ENCODE measurements at regions not wholly inside any gene's neighbourhood (a gene's known extent, or its start where the extent isn't known, plus 50 kb on each side); places are given as distances from the start of the nearest gene placed in this dataset.

DNA sequence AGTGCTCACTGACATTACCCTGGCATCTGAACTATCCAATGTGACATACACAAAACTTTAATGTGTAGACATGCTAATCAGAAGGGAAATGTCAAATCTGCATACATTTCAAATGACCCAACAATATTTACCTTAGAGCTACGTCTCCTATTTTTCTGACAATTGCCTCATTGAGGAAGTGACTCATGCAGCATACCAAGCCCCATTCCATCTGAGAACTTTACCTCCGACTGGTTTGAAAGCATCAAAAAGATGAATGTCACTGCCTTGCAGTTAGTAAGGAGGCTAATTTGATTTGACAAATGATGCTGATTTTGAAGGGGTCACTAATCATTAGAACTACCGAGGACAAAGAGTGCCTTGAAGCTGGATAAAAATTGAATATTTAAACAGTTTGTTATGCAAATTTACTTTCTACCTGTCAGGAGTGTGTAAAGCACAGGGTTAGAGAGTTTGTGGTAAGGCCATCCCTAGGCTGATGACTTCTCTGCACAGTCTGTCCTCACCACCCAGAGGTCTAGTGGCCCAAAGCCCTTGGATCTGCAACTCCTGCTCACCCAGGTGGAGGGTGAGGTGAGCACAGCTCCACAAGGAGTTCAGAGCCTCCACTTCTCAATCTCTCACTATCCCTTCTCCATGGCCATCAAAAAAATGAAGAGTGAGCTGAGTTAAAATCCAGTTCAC, 500.3 kb upstream of the C1orf87 start:
- no peak for DNase-seq

DNA sequence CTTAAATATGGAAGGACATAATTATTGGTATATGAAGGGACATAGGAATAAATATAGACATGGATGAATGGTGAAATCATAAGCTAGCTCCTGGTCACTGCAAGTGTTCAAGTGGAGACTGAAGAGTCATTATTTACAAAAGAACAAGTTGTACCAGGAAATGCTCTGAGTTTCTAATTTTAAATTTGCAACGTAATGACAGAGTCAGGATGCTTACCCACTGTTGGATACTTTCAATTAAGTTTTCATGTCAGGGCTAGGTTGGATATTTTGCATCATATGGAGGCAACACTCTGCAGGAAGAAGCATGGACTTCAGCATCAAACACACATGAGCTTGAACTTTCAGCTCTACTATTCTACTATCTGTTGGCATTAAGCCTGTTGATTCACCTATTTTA, 499.6 kb upstream of the C1orf87 start:
- DNase-seq = no peak

DNA sequence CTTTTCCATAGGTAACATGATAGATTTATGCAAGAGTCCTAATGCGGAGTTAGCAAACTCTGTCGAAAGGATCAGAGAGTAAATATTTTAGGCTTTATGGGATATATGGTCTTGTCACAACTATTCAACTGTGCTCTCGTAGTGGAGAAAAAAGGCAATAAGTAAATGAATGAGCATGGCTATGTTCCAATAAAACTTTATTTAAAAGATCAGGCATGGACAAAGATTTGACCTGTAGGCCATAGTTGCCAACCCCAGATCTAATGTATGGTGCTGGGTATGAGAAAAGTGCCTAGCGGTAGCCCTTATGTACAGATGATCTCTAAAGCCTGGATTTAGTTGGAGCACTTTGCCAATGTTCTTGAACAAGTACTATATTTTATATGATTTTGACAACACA, 498.8 kb upstream of the C1orf87 start:
- DNase-seq = no peak

DNA sequence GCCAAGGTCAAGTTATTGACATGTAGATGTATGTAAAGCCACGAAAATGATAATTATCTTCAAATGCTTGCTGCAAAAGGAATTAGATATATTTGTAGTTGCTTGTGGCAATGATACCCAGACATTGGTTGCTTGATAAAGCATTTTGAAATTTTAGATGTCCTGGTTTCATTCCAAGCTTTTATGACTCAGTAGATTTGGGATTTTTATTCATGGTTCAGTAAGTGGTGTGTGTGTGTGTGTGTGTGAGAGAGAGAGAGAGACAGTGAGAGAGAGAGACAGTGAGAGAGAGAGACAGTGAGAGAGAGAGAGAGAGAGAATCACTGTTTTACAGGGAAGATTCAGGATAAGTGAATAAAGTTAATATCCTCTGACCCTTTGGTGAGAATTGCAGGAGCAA, 498.2 kb upstream of the C1orf87 start:
- no peak for DNase-seq

DNA sequence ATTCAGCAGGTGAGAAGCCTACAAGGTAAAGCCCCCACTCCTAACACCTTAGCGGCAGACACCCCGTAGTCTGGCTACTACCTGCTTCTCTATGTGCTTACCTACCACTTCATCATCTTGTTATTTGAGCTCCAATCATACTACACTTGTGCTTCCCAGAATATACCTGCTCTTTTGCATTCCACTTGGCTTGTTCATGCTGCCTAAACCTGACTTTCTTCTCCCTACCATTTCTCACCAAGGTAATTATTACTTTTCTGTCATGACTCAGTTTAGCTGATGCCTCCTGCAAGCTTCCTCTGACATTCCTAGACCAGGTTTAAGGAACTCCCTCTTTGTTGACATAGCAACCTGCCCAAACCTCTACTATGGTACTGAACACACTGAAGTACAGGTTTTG, 495.6 kb upstream of the C1orf87 start:
- no peak for DNase-seq

DNA sequence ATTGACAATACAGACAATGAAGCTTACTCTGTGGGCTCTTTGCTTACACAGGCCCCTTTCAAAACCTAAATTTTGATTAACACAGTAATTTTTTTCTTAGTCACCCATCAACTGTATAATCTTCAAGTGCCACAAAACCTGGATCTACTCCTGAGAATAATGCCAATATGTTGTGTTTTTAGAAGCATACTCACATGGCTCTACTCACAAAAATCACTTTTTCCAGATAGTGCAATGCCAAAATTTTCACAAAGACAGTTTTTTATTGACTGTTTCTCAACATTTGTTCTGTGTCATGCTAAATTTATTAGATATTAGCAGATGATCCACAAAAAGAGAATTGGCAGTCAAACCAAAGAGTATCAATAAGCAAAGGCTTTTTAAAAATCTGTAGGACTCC, 493.7 kb upstream of the C1orf87 start:
- no peak for DNase-seq

DNA sequence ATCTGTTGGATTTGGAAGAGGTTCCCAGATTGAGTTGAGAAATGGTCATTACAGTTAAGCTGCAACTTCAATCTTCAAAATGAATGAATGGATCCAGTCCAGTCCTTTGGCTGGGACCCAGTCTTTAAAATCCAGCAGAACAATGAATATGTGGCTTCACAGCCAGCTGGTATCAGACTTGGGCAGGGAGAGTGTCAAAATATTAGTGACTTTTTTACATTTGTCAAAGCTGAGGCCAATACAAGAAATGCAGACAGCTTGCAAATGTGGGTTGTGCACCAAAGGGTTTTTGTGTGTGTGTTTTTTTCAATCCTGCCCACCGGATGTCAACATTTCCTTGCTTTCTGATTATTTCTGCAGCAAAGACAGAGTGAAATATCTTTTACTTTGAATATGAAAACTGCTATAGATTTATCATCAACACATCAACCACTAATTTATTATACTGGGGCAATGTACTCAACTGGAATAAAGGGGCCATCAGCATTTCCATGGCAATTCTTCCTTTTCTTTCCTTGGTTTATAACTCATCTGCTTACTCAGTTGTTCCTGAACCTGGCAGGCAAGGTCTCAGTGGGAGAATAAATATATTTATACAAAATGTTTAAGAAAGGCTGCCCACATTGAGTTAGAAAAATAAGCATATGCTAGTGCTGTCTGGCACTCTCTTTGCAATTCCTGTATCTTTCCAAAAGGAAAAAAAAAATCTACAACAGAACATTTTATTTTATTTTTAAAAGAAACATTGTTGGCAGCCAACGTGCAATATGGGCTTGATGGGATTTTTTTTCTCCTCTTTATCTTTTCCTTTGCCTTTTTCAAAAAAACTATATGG, 491.6 kb upstream of the C1orf87 start:
- DNase-seq = peak; percentile 67

DNA sequence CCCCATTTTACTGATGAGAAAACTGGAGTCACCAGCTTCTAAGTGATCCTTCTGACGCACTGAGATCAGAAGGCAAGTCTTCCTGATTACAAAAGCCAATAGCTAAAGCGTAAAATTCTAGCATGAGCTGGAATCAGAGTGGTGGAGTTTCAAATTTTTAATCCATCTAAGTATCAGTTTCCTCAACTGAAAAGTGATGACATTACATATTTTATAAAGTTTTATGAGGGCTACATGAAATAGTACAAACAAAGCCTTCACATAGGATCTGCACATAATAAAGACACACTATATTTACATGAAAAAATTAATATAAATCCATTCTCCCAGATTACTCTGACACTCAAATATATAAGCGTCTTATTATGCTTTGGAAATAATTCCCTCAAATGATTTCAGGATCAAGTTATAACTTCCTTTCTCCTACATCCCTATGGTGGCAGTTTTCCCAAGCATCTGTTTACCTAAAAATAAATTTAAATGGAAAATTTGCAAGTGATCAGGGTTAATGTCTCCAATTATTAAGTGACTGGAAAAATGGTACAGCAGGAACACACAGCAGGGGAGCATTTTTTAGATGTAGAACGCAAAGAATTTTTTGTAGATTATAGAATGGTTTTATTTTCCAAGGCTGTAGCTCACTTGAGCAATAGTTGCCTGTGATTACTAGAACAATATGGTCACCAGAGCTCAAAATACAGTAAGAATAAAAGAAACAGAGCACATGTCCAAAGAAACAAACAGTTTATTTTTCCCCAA, 490.4 kb upstream of the C1orf87 start:
- no peak for DNase-seq

DNA sequence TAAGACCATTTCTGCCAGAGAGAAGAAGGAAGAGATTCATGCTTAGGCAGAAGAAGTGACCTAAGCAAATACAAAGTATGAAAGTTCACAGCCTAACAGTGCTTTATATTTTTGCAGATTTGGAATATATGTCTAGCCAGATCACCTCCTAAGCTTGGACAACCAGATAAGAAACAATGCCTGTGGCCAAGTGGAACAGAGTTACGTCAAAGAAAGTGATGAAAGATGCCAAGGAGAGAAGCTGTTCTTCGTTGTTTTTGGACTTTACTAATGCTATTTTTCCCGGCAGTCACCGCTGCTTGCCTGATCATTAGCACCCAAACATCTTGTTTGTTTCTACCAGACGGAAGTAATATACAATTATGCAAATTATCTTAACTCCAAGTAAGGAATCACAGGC, 489.2 kb upstream of the C1orf87 start:
- no peak for DNase-seq

DNA sequence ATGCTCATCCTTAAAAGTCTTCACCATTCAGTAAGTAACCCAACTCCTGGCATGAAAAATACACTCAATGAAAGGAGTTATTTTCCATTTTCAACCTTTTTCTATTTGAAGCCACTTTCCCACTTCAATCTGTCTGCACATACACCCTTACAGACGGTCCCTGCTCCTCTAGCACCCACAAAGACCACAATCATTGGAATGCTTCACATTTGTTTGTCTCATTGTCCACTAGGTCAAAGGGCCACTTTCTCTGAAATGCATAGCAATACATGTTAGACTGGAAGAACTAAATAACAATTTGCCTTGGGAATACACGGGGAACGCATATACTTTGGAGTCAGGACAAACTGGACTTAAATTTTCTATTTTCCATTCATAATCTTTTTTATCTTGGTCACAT, 487.1 kb upstream of the C1orf87 start:
- no peak for DNase-seq

DNA sequence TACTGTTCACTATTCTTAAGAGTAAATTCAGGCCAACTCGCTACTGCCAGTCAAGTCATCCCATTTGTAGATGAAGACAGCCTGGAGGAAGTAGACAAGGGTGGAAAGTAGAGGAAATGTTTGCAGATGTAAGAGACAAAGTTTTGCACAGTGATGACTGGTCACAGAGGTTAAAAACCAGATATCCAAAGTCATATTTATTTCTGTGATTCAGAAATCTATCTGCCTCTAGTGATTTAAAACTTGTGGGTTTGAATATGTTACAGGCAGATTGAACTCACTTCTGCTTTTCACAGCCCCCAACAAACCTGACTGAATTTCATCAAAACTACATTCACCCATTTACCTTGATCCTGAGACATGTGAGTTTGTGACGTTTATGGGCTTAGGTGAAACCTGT, 484.7 kb upstream of the C1orf87 start:
- DNase-seq = no peak

DNA sequence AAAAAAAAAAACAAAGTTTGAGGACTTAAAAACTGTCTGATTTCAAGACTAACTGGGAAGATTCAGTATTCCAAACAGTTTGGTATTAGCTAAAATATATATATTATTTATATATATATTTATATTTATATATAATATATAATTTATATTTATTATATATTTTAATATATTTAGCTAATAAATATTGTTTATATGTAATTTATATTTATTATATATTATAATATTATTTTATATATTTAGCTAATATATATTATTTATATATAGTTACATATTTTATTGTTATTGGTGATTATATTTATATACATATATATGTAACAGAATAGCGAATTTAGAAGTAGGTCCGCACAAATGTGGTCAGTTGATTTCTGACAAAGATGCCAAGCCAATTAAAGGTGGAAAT, 480.2 kb upstream of the C1orf87 start:
- DNase-seq = no peak

DNA sequence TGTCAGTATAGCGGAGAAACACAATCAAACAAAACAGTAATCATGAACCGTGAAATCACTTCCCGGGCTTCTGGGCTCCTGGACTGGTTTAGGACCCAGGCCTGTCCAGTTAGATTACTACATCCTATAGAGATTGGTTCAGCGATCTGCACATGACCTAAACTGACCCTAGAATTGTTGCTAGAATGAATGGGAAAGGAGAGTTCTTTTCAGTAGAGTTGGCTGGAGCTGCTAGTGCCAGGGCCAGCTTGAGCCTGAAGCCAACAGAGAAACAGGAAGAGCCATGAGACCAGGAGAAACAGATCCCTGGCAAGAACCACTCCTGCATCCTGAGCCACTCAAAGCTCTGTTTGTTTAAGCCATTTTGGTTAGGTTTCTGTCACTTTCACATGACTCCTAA, 474.3 kb upstream of the C1orf87 start:
- DNase-seq = no peak

DNA sequence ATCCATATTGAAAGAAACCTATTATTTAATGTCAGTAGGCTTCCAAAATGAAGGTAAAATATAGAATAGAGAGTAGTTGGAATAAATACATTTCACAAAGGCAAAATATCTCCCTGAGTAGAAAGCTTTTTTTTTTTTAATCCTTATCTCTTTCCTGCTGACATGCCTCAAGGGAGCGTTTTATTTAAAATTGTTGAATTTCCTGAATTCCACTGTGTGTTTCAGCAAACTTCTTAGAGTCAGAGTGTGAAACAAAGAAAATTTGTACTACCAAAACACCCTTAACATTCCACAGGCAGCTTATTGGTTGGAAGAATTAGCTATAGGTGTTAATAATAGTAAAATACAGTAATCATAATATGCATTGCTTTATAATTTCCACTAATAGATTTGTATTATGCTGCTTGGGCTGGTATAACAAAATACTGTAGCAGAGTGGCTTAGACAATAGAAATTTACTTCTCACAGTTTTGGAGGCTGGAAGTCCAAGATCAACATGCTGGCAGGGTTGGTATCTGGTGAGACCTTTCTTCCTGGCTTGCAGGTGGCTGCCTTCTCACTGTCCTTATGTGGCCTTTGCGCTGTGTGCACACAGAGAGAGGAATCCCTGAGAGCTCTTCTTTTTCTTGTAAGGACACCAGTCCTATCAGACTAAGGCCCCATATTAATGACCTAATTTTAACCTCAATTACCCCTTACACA, 468.4 kb upstream of the C1orf87 start:
- DNase-seq = no peak

DNA sequence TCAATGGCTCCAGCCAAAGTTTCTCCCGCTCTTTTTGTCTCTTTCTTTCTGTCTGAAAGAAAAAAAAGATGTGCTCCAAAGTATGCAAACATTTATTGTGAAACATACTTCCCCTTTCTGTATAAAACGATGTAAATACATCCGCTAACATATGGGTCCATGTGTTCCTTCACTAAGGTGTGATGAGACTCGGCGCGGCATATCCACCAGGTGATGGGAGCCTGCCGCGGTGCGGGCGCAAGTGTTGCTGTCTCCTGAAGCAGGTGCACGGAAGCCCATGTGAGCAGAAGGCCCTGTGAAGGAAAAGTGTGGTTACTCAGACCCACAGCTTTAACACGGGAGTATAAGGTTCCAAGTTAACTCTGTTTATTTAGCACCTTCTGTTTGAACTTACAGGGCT, 466.6 kb upstream of the C1orf87 start:
- DNase-seq = no peak

DNA sequence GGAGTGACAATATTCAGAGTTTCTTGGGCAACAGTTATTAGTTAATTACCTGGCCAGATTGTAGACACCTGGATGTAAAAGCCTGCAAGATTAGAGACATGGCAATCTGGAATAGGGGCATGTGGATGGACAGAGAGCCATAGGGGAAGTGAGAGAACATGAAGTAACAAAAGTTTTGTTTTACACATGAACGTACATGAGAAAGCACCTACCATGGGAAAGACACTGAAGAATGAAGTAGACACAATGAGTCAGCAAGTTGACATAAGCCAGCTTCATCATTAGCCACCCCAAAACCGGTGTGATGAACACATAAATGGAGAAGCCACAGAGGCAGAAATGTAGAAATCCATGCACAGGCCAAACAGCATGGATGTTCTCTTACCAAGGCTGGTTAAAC, 462.1 kb upstream of the C1orf87 start:
- DNase-seq = no peak

DNA sequence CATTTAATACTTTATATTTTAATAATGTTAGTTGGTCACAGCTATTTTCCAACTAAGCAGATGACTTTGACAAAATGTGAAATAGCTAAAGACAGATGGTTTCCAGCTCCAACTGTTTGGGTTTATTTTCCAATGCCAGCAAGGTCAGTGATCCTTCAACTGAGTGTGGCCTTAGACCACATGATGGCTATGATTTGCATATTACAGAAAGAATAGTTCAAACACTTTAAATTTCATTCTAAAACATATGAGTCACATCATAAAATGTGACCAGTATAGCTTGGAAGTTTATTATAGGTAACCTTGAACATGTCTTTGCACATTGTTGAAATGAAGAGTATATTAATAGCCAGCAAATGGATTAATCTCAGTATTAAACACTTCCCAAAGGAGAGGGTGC, 454.0 kb upstream of the C1orf87 start:
- no peak for DNase-seq

DNA sequence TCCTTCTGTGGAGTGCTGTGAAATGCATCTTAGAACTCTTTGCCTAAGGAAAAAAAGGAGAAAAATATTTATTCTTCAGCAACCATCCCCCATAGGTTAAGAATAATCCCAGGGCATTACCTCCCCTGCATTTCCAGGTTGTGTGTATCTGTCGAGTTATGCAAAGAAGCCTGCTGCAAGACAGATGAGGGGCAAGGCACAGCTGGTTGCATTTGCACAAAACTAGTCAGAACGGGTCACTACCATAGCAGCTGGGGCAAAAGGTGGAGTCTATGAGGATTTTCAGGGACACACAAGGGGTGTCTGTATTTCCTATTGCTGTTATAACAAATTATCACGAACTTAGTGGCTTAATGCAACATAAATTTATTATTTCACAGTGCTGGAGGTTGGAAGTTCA, 443.4 kb upstream of the C1orf87 start:
- DNase-seq = no peak

DNA sequence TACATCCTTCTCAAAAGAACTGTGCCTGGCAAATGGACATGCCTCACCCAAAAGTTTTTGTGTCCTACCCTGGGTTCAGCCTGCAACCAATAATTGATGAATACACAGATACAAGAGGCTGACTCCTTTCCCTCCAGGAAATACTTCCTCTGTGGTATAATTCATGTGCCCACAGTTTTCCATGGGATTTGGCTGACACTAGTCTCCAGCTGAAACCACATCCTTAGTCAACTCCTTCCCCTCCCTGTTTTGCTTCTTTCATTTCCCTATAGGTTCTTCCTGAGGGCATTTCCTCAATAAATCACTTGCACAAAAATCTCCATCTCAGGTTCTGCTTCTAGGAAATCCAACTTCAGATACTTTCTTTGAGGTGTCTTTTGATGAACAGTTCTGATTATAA, 436.6 kb upstream of the C1orf87 start:
- no peak for DNase-seq

DNA sequence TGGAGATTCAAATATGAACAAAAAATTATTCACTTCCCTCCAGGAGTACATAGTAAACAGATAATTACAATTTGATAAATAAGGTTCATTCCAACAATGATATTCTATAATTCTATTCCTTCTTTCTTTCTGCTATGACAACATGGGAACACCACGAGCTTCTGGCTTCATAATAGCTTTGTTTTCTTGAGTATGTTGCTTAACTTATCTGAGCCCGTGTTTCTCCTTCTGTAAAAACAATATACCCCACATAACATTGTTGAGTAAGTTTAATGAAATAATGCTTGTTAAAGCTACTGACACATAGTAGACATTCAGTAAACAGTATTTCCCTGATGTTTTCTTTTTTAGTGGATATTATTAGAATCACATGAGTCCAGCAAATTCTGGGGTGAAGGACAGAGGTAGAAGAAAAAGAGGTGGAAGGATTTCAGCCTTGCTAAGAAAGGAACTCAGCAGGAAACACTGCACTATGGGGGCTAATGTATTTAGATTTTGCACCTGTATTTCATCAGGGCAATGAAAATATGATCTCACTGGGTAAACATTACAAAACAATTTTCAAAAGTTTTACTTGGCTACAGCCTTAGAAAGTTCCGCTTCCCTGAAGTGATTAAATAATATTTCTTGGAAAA, 430.8 kb upstream of the C1orf87 start:
- no peak for DNase-seq

DNA sequence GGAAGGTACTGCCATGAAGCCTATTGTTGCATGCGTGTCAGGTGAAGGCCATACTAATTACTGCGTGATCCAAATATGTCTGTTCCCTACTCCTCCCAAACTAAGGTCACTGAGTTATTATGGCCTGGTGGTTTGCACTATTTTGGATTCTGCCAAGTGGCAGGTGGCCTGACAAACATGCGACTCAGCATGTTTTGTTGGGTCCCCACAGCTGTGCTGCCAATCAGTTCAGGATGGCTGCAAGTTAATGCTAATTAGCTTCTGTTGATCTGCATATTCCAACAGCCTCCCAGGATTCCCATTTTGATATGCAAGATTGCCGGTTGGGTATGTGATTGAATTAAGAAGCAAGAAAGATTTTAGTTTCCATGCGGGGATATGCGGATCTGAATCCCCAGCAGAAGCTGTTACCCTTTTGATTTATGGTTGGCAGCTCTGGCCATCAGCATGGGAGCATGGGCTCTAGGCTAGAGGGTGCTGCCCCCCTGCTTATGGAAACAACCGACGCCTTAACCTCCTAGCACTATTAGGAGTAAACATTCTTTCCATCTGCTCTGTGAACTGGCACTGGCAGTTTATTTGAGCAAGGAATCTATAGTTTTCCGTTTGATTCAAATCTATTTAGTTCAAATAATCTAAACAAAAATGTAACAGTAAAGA, 429.8 kb upstream of the C1orf87 start:
- peak; percentile 47 for DNase-seq

DNA sequence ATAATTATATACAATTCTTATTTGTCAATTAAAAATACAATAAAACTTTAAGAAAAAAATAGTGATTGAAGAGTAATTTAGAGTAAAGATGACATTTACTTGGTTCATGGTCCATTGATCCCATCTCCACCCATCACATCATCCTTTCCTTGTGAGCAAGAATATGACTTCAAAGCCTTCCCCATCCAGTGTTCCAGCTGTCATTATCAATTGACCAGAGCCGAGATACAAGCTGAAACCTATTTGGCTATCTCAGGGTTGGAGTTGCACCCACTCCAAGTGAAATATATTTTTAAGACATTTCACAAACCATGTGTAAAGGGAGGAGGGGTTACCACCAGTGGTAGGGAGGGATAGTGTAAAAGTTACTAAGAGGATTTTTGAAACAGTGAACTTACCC, 428.9 kb upstream of the C1orf87 start:
- DNase-seq = no peak

Data from left hindlimb (tissue), 1 donor.